Keratinocyte (primary cell): ENCODE measurements at regions not wholly inside any gene's neighbourhood (a gene's known extent, or its start where the extent isn't known, plus 50 kb on each side); places are given as distances from the start of the nearest gene placed in this dataset.
A peak's percentile ranks its signal among the peaks of the same experiment; 100 is the strongest.

Experiments used
- DNase-seq: peaks from one replicate; pipeline ENCODE4 v3.0.0-alpha.2; 2011; ENCODE audit warnings: low read depth, missing footprints, low spot score
- FAIRE-seq: peaks from 2 replicates; lab custom pipeline; 2011; peaks lifted over from hg19 to GRCh38; lab: Jason Lieb, UNC
- H2AFZ ChIP-seq: 2 replicates; pipeline ENCODE4 v1.6.0; 2012; ENCODE audit warnings: low read length, control low read depth, inconsistent platforms; ENCODE audit not compliant: control insufficient read depth
- H3K27ac ChIP-seq: 2 replicates; pipeline ENCODE4 v1.5.1; 2011; ENCODE audit warnings: low read length; ENCODE audit not compliant: control insufficient read depth, insufficient read depth
- H3K27me3 ChIP-seq: 3 replicates; pipeline ENCODE4 v1.6.0; 2011; ENCODE audit warnings: low read length; ENCODE audit not compliant: control insufficient read depth, insufficient read depth; ENCODE audit errors: extremely low read depth
- H3K36me3 ChIP-seq, 2 experiments: 2 replicates in 1 of 2; 3 replicates in 1 of 2; pipeline ENCODE4 v1.5.1; 2011; ENCODE audit warnings: low read length in 2 of 2, mild to moderate bottlenecking in 1 of 2; ENCODE audit not compliant: control insufficient read depth in 2 of 2, insufficient read depth in 2 of 2; ENCODE audit errors: extremely low read depth in 1 of 2
- H3K4me1 ChIP-seq: 3 replicates; pipeline ENCODE4 v1.5.1; 2011; ENCODE audit warnings: low read length; ENCODE audit not compliant: control insufficient read depth, insufficient read depth; ENCODE audit errors: extremely low read depth
- H3K4me2 ChIP-seq: 3 replicates; pipeline ENCODE4 v1.6.0; 2011; ENCODE audit warnings: low read depth, low read length; ENCODE audit not compliant: control insufficient read depth, insufficient read depth; ENCODE audit errors: extremely low read depth
- H3K4me3 ChIP-seq, 3 experiments: fragments of 200-600 bp in 1 of 3; sonication (generic) in 1 of 3; 2 replicates in 2 of 3; 3 replicates in 1 of 3; pipeline ENCODE4 v1.5.1; 2011 to 2016; ENCODE audit warnings: low read length in 3 of 3, mild to moderate bottlenecking in 3 of 3, control low read depth in 2 of 3, inconsistent platforms in 1 of 3, low read depth in 1 of 3, mixed read lengths in 1 of 3, mixed run types in 1 of 3, moderate library complexity in 1 of 3; ENCODE audit not compliant: control insufficient read depth in 2 of 3, insufficient read depth in 2 of 3; ENCODE audit errors: extremely low read depth in 1 of 3
- H3K79me2 ChIP-seq: 2 replicates; pipeline ENCODE4 v1.6.0; 2012; ENCODE audit warnings: low read length; ENCODE audit not compliant: control insufficient read depth, insufficient read depth
- H3K9ac ChIP-seq: 3 replicates; pipeline ENCODE4 v1.6.0; 2011; ENCODE audit warnings: low read length; ENCODE audit not compliant: control insufficient read depth, insufficient read depth; ENCODE audit errors: extremely low read depth
- H3K9me1 ChIP-seq: 3 replicates; pipeline ENCODE4 v1.6.0; 2011; ENCODE audit warnings: low read length; ENCODE audit not compliant: control insufficient read depth, insufficient read depth; ENCODE audit errors: extremely low read depth
- H3K9me3 ChIP-seq: 2 replicates; pipeline ENCODE4 v1.5.1; 2012; ENCODE audit warnings: low read depth, low read length; ENCODE audit not compliant: control insufficient read depth
- H4K20me1 ChIP-seq: 3 replicates; pipeline ENCODE4 v1.6.0; 2011; ENCODE audit warnings: low read length; ENCODE audit not compliant: control insufficient read depth, insufficient read depth; ENCODE audit errors: extremely low read depth
- EZH2 ChIP-seq: IDR thresholded peaks from one replicate; pipeline ENCODE4 v1.6.1; 2012; ENCODE audit warnings: inconsistent platforms, mild to moderate bottlenecking, low read length, moderate library complexity
- dilution Hi-C: fragments of 300-500 bp; cut with MboI; formaldehyde crosslinking; loops from one replicate; pipeline ENCODE4 v1.7.0; 2020; ENCODE audit warnings: low sequenced_read_pairs; ENCODE audit not compliant: extremely low pct_ligation_motif_present
- TF ChIP-seq, protein P1 (sequence below), 3 experiments: IDR thresholded peaks in 1 of 3; conservative IDR thresholded peaks in 1 of 3; optimal IDR thresholded peaks in 1 of 3; 2 replicates in 2 of 3; 3 replicates in 1 of 3; pipeline versions ENCODE3 to v1.5.1; 2011; ENCODE audit warnings: low read length in 3 of 3, mild to moderate bottlenecking in 3 of 3, moderate library complexity in 2 of 3, control low read depth in 1 of 3, inconsistent platforms in 1 of 3; ENCODE audit not compliant: insufficient read depth in 2 of 3; ENCODE audit errors: extremely low read depth in 1 of 3

GRCh38 chr4:114132830-114133229 lies 153.4 kb upstream of the ARSJ start:
- no peak for TF ChIP-seq EZH2
- TF ChIP-seq, protein P1, sequence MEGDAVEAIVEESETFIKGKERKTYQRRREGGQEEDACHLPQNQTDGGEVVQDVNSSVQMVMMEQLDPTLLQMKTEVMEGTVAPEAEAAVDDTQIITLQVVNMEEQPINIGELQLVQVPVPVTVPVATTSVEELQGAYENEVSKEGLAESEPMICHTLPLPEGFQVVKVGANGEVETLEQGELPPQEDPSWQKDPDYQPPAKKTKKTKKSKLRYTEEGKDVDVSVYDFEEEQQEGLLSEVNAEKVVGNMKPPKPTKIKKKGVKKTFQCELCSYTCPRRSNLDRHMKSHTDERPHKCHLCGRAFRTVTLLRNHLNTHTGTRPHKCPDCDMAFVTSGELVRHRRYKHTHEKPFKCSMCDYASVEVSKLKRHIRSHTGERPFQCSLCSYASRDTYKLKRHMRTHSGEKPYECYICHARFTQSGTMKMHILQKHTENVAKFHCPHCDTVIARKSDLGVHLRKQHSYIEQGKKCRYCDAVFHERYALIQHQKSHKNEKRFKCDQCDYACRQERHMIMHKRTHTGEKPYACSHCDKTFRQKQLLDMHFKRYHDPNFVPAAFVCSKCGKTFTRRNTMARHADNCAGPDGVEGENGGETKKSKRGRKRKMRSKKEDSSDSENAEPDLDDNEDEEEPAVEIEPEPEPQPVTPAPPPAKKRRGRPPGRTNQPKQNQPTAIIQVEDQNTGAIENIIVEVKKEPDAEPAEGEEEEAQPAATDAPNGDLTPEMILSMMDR (optimal IDR thresholded peaks at IDR 0.05 in 1 of 3, IDR thresholded peaks at IDR 0.05 in 1 of 3, conservative IDR thresholded peaks at IDR 0.05 in 1 of 3; ENCODE audit: extremely low read depth in 1 of 3, insufficient read depth in 2 of 3, low read length in 3 of 3), result peak; percentile 27 to 54 (median 38)
- Histone ChIP-seq H3K27me3 (no peaks in the 10 kb centered on the region), H3K4me2 (no peak overlapping the region), H3K9me1 (no peaks in the 10 kb centered on the region), H3K36me3 (no peaks in the 10 kb centered on the region), H3K4me3 (no peak overlapping the region), H2AFZ (peak overlapping the region; percentile 44), H3K9ac (no peak overlapping the region), H4K20me1 (no peaks in the 10 kb centered on the region), H3K27ac (no peak overlapping the region), H3K79me2 (no peaks in the 10 kb centered on the region), H3K9me3 (no peaks in the 10 kb centered on the region), H3K4me1 (no peaks in the 10 kb centered on the region)
- DNase-seq, result no peak
- peak; percentile 5 for FAIRE-seq
- dilution Hi-C loops, result no loop called here

GRCh38 chr4:114136069-114136468 lies 156.6 kb upstream of the ARSJ start:
- H3K36me3 ChIP-seq, result no peaks in the 10 kb centered on the region
- H3K4me1 ChIP-seq, result no peaks in the 10 kb centered on the region
- H3K4me3 ChIP-seq, result no peak overlapping the region
- no peaks in the 10 kb centered on the region for H3K9me3 ChIP-seq
- no peak overlapping the region for H2AFZ ChIP-seq
- H3K9ac ChIP-seq, result no peak overlapping the region
- H3K9me1 ChIP-seq, result no peaks in the 10 kb centered on the region
- FAIRE-seq (no peak), DNase-seq (no peak)
- no peak overlapping the region for H3K27ac ChIP-seq
- no peaks in the 10 kb centered on the region for H3K79me2 ChIP-seq
- H4K20me1 ChIP-seq, result no peaks in the 10 kb centered on the region
- TF ChIP-seq EZH2, result no peak
- TF ChIP-seq, protein P1 (optimal IDR thresholded peaks at IDR 0.05 in 1 of 3, IDR thresholded peaks at IDR 0.05 in 1 of 3, conservative IDR thresholded peaks at IDR 0.05 in 1 of 3; ENCODE audit: extremely low read depth in 1 of 3, insufficient read depth in 2 of 3, low read length in 3 of 3), result no peak
- dilution Hi-C loops, result no loop called here
- H3K27me3 ChIP-seq, result no peaks in the 10 kb centered on the region
- no peak overlapping the region for H3K4me2 ChIP-seq
